ENCODE measurements at regions not wholly inside any gene's neighbourhood (a gene's known extent, or its start where the extent isn't known, plus 50 kb on each side); places are given as distances from the start of the nearest gene placed in this dataset.

GRCh38 chr6:137791281-137792159 is 75.5 kb upstream of the TNFAIP3 start:
- H3K27me3 Mint-ChIP-seq (ENCODE audit: unreplicated experiment): no peaks in the 10 kb centered on the region
- no peak for DNase-seq (ENCODE audit: extremely low spot score, unreplicated experiment)
- TF ChIP-seq CTCF (IDR thresholded peaks at IDR 0.05): no peak
- H3K9me3 Mint-ChIP-seq (ENCODE audit: unreplicated experiment): no peaks in the 10 kb centered on the region
- H3K27ac Mint-ChIP-seq (ENCODE audit: unreplicated experiment): no peak overlapping the region
- peaks cover 14% of the 10 kb centered on the region for H3K4me1 Mint-ChIP-seq (ENCODE audit: unreplicated experiment)
- H3K4me3 Mint-ChIP-seq (ENCODE audit: unreplicated experiment): no peak overlapping the region
- H3K36me3 Mint-ChIP-seq (ENCODE audit: unreplicated experiment): no peaks in the 10 kb centered on the region

GRCh38 chr6:137792160-137793033 is 74.7 kb upstream of the TNFAIP3 start:
- no peak for DNase-seq (ENCODE audit: extremely low spot score, unreplicated experiment)
- Mint-ChIP-seq H3K36me3 (ENCODE audit: unreplicated experiment) (no peaks in the 10 kb centered on the region), H3K27ac (ENCODE audit: unreplicated experiment) (no peak overlapping the region), H3K27me3 (ENCODE audit: unreplicated experiment) (no peaks in the 10 kb centered on the region), H3K4me3 (ENCODE audit: unreplicated experiment) (no peak overlapping the region), H3K4me1 (ENCODE audit: unreplicated experiment) (peaks cover 7% of the 10 kb centered on the region), H3K9me3 (ENCODE audit: unreplicated experiment) (no peaks in the 10 kb centered on the region)
- no peak for TF ChIP-seq CTCF (IDR thresholded peaks at IDR 0.05)

- H3K4me3 Mint-ChIP-seq (ENCODE audit: unreplicated experiment): no peak overlapping the region
- DNase-seq (ENCODE audit: extremely low spot score, unreplicated experiment): no peak
- no peak overlapping the region for H3K27ac Mint-ChIP-seq (ENCODE audit: unreplicated experiment)
- peaks cover 4% of the 10 kb centered on the region for H3K4me1 Mint-ChIP-seq (ENCODE audit: unreplicated experiment)
- no peak for TF ChIP-seq CTCF (IDR thresholded peaks at IDR 0.05)
- H3K9me3 Mint-ChIP-seq (ENCODE audit: unreplicated experiment): no peaks in the 10 kb centered on the region
- no peaks in the 10 kb centered on the region for H3K27me3 Mint-ChIP-seq (ENCODE audit: unreplicated experiment)
- H3K36me3 Mint-ChIP-seq (ENCODE audit: unreplicated experiment): no peaks in the 10 kb centered on the region
Measured at GRCh38 chr6:137793805-137794515, 73.1 kb upstream of the TNFAIP3 start.

GRCh38 chr6:137794516-137795201 is 72.4 kb upstream of the TNFAIP3 start:
- no peaks in the 10 kb centered on the region for H3K9me3 Mint-ChIP-seq (ENCODE audit: unreplicated experiment)
- no peak overlapping the region for H3K27ac Mint-ChIP-seq (ENCODE audit: unreplicated experiment)
- no peak for DNase-seq (ENCODE audit: extremely low spot score, unreplicated experiment)
- peaks cover 4% of the 10 kb centered on the region for H3K4me1 Mint-ChIP-seq (ENCODE audit: unreplicated experiment)
- no peak overlapping the region for H3K4me3 Mint-ChIP-seq (ENCODE audit: unreplicated experiment)
- H3K36me3 Mint-ChIP-seq (ENCODE audit: unreplicated experiment): no peaks in the 10 kb centered on the region
- no peak for TF ChIP-seq CTCF (IDR thresholded peaks at IDR 0.05)
- H3K27me3 Mint-ChIP-seq (ENCODE audit: unreplicated experiment): no peaks in the 10 kb centered on the region

Data from osteocyte (in vitro differentiated cells).